ENCODE measurements at regions not wholly inside any gene's neighbourhood (a gene's known extent, or its start where the extent isn't known, plus 50 kb on each side); places are given as distances from the start of the nearest gene placed in this dataset.

DNA sequence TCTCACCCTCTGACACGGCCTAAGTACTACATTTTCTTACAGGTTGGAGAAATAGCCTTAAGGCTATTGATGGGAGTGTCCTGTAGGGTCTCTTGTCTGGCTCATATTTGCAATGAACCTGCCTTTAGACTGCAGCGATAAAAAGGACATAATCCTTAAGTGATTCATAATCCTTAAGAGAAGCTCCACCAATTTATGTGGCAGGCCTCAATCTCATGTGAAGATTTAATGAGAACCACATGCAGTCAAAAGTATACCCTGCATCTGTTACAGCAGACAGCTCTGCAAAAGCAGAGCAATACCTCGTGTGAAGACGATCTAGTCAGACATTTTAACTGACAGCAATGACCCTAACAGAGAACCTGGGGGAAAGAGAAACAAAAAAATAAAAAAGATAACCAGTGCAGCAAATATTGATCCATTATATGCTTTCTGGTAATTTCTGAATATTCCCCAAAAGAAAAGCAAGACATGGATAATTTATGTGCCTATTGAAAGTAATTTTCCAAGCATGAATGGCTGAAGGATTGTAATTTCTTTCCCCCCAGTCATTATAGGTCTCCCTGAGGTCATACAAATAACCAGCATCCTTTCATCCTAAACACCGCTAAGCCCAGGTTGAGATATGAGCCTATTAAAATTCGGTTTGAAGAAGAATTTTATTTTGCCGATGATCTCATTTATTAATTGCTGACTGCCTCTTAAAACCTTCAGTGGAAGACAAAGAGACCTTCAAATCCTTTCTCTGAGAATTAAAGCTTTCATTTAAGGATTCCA lies 321.8 kb upstream of the NBEA start:
- TF ChIP-seq, protein P1, sequence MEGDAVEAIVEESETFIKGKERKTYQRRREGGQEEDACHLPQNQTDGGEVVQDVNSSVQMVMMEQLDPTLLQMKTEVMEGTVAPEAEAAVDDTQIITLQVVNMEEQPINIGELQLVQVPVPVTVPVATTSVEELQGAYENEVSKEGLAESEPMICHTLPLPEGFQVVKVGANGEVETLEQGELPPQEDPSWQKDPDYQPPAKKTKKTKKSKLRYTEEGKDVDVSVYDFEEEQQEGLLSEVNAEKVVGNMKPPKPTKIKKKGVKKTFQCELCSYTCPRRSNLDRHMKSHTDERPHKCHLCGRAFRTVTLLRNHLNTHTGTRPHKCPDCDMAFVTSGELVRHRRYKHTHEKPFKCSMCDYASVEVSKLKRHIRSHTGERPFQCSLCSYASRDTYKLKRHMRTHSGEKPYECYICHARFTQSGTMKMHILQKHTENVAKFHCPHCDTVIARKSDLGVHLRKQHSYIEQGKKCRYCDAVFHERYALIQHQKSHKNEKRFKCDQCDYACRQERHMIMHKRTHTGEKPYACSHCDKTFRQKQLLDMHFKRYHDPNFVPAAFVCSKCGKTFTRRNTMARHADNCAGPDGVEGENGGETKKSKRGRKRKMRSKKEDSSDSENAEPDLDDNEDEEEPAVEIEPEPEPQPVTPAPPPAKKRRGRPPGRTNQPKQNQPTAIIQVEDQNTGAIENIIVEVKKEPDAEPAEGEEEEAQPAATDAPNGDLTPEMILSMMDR (IDR thresholded peaks at IDR 0.05) = no peak
- ChIA-PET POLR2A (no interaction called here), CTCF (no interaction called here)
- H3K27ac Mint-ChIP-seq = no peak overlapping the region
- Histone ChIP-seq H3K9me3 (ENCODE audit: control insufficient read depth in 1 of 2, insufficient read depth in 1 of 2, low read length in 2 of 2) (peaks cover 0 to 15% of the 10 kb centered on the region in 2 experiments), H3K27me3 (ENCODE audit: control insufficient read depth in 1 of 2, insufficient read depth in 2 of 2, low read length in 2 of 2) (no peaks in the 10 kb centered on the region), H3K27ac (ENCODE audit: low read depth in 1 of 2, low read length in 2 of 2) (no peak overlapping the region), H3K4me3 (ENCODE audit: low read length) (no peak overlapping the region), H3K4me1 (ENCODE audit: insufficient read depth, low read length) (no peaks in the 10 kb centered on the region), H3K36me3 (ENCODE audit: insufficient read depth, low read length) (no peaks in the 10 kb centered on the region)
- H3K9me3 Mint-ChIP-seq = peaks cover 3% of the 10 kb centered on the region
- H3K36me3 Mint-ChIP-seq (ENCODE audit: low read depth) = no peaks in the 10 kb centered on the region
- intact Hi-C loops (cut with DNase I, micrococcal nuclease) = no loop called here
- ATAC-seq (ENCODE audit: poor library complexity) (no peak), DNase-seq (no peak)
- peaks cover 4% of the 10 kb centered on the region for H3K27me3 Mint-ChIP-seq
- no peak overlapping the region for H3K4me3 Mint-ChIP-seq
- no peaks in the 10 kb centered on the region for H3K4me1 Mint-ChIP-seq (ENCODE audit: low read depth)

DNA sequence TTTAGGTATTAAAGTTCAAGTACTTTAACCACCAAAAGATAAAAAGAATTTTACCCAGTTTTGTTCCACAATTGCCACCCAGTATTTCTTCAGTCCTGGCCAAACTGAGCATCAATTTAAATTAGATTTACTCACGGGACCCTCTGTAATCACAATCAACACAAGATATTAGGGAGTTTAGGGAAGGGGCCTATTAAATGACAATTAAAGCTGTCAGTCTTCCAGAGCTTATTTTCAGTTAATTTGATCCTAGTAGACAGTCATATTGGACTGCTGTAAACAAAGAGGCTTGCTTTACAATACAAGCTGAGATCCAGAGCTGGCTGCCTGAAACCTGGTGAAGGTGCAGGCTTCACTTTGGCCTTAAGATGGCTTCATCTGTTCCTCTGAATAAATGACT lies 321.2 kb upstream of the NBEA start:
- ChIA-PET POLR2A (no interaction called here), CTCF (no interaction called here)
- Mint-ChIP-seq H3K27me3 (peaks cover 4% of the 10 kb centered on the region), H3K27ac (no peak overlapping the region), H3K36me3 (ENCODE audit: low read depth) (no peaks in the 10 kb centered on the region), H3K4me1 (ENCODE audit: low read depth) (no peaks in the 10 kb centered on the region), H3K4me3 (no peak overlapping the region), H3K9me3 (peaks cover 3% of the 10 kb centered on the region)
- Histone ChIP-seq H3K4me3 (ENCODE audit: low read length) (no peak overlapping the region), H3K4me1 (ENCODE audit: insufficient read depth, low read length) (no peaks in the 10 kb centered on the region), H3K36me3 (ENCODE audit: insufficient read depth, low read length) (no peaks in the 10 kb centered on the region), H3K27ac (ENCODE audit: low read depth in 1 of 2, low read length in 2 of 2) (no peak overlapping the region), H3K9me3 (ENCODE audit: control insufficient read depth in 1 of 2, insufficient read depth in 1 of 2, low read length in 2 of 2) (peaks cover 0 to 13% of the 10 kb centered on the region in 2 experiments), H3K27me3 (ENCODE audit: control insufficient read depth in 1 of 2, insufficient read depth in 2 of 2, low read length in 2 of 2) (no peaks in the 10 kb centered on the region)
- ATAC-seq (ENCODE audit: poor library complexity) (no peak), DNase-seq (no peak)
- TF ChIP-seq, protein P1 (IDR thresholded peaks at IDR 0.05) = no peak
- intact Hi-C loops (cut with DNase I, micrococcal nuclease) = no loop called here

DNA sequence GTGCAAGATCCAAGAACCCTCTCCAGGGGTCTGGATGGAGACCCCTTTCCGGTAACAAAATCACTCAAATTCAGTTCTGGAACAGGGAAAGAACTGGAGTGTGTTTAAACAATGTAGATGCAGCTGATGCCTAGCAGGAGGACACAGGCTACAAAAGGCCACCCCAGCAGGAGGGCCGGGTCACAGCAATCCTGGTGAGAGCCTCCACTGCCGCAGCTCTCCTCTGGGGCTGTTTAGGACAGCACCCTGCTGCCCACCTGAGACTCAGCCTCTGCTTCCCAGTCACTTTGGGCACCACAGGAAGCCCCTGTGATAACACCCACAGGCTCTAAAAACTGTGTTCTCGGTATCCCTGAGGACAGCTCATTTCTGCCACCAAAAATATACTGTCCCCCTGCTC lies 318.7 kb upstream of the NBEA start:
- CTCF ChIA-PET = no interaction called here

More for the DNA sequence above, 318.7 kb upstream of the NBEA start:
- no peak overlapping the region for H3K4me3 ChIP-seq (ENCODE audit: low read length)
- POLR2A ChIA-PET = no interaction called here
- intact Hi-C loops (cut with DNase I, micrococcal nuclease) = no loop called here
- H3K4me1 ChIP-seq (ENCODE audit: insufficient read depth, low read length) = no peaks in the 10 kb centered on the region
- TF ChIP-seq, protein P1 (IDR thresholded peaks at IDR 0.05) = no peak
- DNase-seq = no peak
- H3K36me3 ChIP-seq (ENCODE audit: insufficient read depth, low read length) = no peaks in the 10 kb centered on the region
- H3K27ac ChIP-seq (ENCODE audit: low read depth in 1 of 2, low read length in 2 of 2) = no peak overlapping the region
- peaks cover 8% of the 10 kb centered on the region for H3K27me3 Mint-ChIP-seq
- H3K27me3 ChIP-seq (ENCODE audit: control insufficient read depth in 1 of 2, insufficient read depth in 2 of 2, low read length in 2 of 2) = no peaks in the 10 kb centered on the region
- no peak overlapping the region for H3K4me3 Mint-ChIP-seq
- no peak overlapping the region for H3K27ac Mint-ChIP-seq
- no peaks in the 10 kb centered on the region for H3K36me3 Mint-ChIP-seq (ENCODE audit: low read depth)
- H3K9me3 Mint-ChIP-seq = peaks cover 6% of the 10 kb centered on the region
- ATAC-seq (ENCODE audit: poor library complexity) = no peak
- H3K9me3 ChIP-seq (ENCODE audit: control insufficient read depth in 1 of 2, insufficient read depth in 1 of 2, low read length in 2 of 2) = peaks cover 0 to 14% of the 10 kb centered on the region in 2 experiments
- H3K4me1 Mint-ChIP-seq (ENCODE audit: low read depth) = no peaks in the 10 kb centered on the region
